K562 (cell line): ENCODE measurements at regions not wholly inside any gene's neighbourhood (a gene's known extent, or its start where the extent isn't known, plus 50 kb on each side); places are given as distances from the start of the nearest gene placed in this dataset.
A peak's percentile ranks its signal among the peaks of the same experiment; 100 is the strongest.

Source experiments
- ATF1 ChIP-seq, 2 experiments: fragments of 450-650 bp in 1 of 2; IDR thresholded peaks; 2 replicates each; pipeline ENCODE4 v1.6.1; 2016; ENCODE audit warnings: missing compliant biosample characterization in 1 of 2, missing genetic modification characterization in 1 of 2
- CREB5 ChIP-seq: fragments of 250-450 bp; sonication (Bioruptor Pico); IDR thresholded peaks from 2 replicates; pipeline ENCODE4 v1.5.0; 2020; ENCODE audit warnings: mild to moderate bottlenecking
- ETS1 ChIP-seq: conservative IDR thresholded peaks from 2 replicates; pipeline ENCODE4 v1.6.1; 2011; ENCODE audit warnings: low read depth, mild to moderate bottlenecking, low read length; ENCODE audit not compliant: control insufficient read depth
- GABPA ChIP-seq: fragments of 200-800 bp; sonication (Bioruptor generic); conservative IDR thresholded peaks from 2 replicates; pipeline ENCODE4 v1.6.1; 2016; ENCODE audit warnings: low read depth, missing genetic modification characterization, missing compliant biosample characterization
- PRMT5 ChIP-seq: sonication (generic); formaldehyde crosslinking; IDR thresholded peaks from 2 replicates; pipeline ENCODE4 v1.5.0; 2020; ENCODE audit warnings: missing genetic modification reagents
- STAT6 ChIP-seq: sonication (generic); formaldehyde crosslinking; IDR thresholded peaks from 2 replicates; pipeline ENCODE4 v1.8.1; 2023; ENCODE audit warnings: mild to moderate bottlenecking, missing genetic modification reagents
- SUPT5H ChIP-seq: fragments of 450-650 bp; IDR thresholded peaks from 2 replicates; pipeline ENCODE4 v1.6.1; 2016
- ZBTB9 ChIP-seq: fragments of 450-650 bp; formaldehyde crosslinking; IDR thresholded peaks from 2 replicates; pipeline ENCODE4 v1.4.0; 2020; ENCODE audit warnings: mild to moderate bottlenecking, moderate library complexity
- ZC3H11A ChIP-seq: IDR thresholded peaks from 2 replicates; pipeline ENCODE4 v1.6.1; 2012; ENCODE audit warnings: low read depth, low read length, improper control_type of control experiment
- ZNF140 ChIP-seq: fragments of 250-450 bp; sonication (Bioruptor Pico); IDR thresholded peaks from 2 replicates; pipeline ENCODE4 v1.8.0; 2021; ENCODE audit warnings: moderate library complexity, mild to moderate bottlenecking, inconsistent platforms
- ZNF384 ChIP-seq: IDR thresholded peaks from 2 replicates; pipeline ENCODE4 v1.6.1; 2012; ENCODE audit warnings: low read depth, low read length, improper control_type of control experiment
- TF ChIP-seq, protein P1 (sequence below): sonication (generic); formaldehyde crosslinking; IDR thresholded peaks from 2 replicates; pipeline ENCODE4 v1.5.0; 2020; ENCODE audit warnings: missing genetic modification reagents
- TF ChIP-seq, protein P2 (sequence below), 3 experiments: IDR thresholded peaks in 2 of 3; conservative IDR thresholded peaks in 1 of 3; 2 replicates each; pipeline ENCODE4 v1.5.1; 2011 to 2012; ENCODE audit warnings: low read length in 3 of 3, mild to moderate bottlenecking in 3 of 3, control low read depth in 2 of 3, improper control_type of control experiment in 1 of 3, inconsistent platforms in 1 of 3, low read depth in 1 of 3, mixed read lengths in 1 of 3, moderate library complexity in 1 of 3; ENCODE audit not compliant: insufficient read depth in 2 of 3
- TF ChIP-seq, protein P3 (sequence below): fragments of 150-350 bp; conservative IDR thresholded peaks from 2 replicates; pipeline ENCODE4 v1.6.1; 2014; ENCODE audit warnings: low read length

DNA sequence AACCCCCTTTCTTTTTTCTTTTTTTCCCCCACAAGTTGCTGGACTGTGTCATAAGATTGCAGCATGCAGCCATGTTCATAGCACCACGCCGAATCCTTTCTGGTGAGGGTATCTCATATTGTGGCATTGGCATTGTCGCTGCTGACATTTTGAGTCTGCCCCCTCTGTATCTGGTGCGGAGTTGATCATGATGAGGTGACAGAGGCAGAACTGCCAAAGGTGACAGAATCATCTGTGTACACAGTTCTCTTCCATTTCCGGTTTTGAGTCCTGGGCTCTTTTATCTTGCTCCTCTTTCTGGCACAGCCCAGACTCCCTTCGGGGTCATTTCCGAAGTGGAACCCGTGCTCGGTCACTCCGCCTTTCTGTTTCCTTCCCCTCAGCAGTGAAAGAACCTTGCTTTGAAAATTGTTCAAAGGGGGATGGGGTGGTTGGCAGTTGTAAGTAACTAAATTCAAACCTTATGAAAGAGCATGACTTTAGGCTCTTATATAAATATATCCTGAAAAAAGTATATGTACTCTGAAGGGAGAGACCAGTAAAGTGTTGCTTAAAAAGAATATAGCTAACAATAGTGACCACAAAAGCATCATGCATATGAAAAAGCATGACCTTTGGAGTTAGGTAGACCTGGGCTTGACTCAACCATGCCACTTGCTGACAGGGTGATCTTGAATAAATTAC lies 55.0 kb upstream of the BMP2K start (continued):
- TF ChIP-seq, protein P1, sequence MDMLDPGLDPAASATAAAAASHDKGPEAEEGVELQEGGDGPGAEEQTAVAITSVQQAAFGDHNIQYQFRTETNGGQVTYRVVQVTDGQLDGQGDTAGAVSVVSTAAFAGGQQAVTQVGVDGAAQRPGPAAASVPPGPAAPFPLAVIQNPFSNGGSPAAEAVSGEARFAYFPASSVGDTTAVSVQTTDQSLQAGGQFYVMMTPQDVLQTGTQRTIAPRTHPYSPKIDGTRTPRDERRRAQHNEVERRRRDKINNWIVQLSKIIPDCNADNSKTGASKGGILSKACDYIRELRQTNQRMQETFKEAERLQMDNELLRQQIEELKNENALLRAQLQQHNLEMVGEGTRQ (CRISPR knock-in tag), result no peak
- no peak for TF ChIP-seq ZNF140
- no peak for TF ChIP-seq ZNF384
- no peak; the same call in none of the 2 replicates for TF ChIP-seq SUPT5H
- TF ChIP-seq, protein P2, sequence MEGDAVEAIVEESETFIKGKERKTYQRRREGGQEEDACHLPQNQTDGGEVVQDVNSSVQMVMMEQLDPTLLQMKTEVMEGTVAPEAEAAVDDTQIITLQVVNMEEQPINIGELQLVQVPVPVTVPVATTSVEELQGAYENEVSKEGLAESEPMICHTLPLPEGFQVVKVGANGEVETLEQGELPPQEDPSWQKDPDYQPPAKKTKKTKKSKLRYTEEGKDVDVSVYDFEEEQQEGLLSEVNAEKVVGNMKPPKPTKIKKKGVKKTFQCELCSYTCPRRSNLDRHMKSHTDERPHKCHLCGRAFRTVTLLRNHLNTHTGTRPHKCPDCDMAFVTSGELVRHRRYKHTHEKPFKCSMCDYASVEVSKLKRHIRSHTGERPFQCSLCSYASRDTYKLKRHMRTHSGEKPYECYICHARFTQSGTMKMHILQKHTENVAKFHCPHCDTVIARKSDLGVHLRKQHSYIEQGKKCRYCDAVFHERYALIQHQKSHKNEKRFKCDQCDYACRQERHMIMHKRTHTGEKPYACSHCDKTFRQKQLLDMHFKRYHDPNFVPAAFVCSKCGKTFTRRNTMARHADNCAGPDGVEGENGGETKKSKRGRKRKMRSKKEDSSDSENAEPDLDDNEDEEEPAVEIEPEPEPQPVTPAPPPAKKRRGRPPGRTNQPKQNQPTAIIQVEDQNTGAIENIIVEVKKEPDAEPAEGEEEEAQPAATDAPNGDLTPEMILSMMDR (IDR thresholded peaks at IDR 0.05 in 2 of 3, conservative IDR thresholded peaks at IDR 0.05 in 1 of 3; ENCODE audit: insufficient read depth in 2 of 3, low read depth in 1 of 3, low read length in 3 of 3), result no peak
- no peak for TF ChIP-seq ZBTB9
- TF ChIP-seq GABPA (tag), result peak; percentile 84
- TF ChIP-seq CREB5 (CRISPR knock-in tag), result no peak
- peak; percentile 74 for TF ChIP-seq ETS1
- TF ChIP-seq ATF1 (CRISPR knock-in tag; IDR thresholded peaks at IDR 0.05), result no peak
- peak; percentile 69 for TF ChIP-seq ATF1 (tag; IDR thresholded peaks at IDR 0.05)
- TF ChIP-seq, protein P3, sequence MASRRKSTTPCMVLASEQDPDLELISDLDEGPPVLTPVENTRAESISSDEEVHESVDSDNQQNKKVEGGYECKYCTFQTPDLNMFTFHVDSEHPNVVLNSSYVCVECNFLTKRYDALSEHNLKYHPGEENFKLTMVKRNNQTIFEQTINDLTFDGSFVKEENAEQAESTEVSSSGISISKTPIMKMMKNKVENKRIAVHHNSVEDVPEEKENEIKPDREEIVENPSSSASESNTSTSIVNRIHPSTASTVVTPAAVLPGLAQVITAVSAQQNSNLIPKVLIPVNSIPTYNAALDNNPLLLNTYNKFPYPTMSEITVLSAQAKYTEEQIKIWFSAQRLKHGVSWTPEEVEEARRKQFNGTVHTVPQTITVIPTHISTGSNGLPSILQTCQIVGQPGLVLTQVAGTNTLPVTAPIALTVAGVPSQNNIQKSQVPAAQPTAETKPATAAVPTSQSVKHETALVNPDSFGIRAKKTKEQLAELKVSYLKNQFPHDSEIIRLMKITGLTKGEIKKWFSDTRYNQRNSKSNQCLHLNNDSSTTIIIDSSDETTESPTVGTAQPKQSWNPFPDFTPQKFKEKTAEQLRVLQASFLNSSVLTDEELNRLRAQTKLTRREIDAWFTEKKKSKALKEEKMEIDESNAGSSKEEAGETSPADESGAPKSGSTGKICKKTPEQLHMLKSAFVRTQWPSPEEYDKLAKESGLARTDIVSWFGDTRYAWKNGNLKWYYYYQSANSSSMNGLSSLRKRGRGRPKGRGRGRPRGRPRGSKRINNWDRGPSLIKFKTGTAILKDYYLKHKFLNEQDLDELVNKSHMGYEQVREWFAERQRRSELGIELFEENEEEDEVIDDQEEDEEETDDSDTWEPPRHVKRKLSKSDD, result no peak
- no peak for TF ChIP-seq STAT6 (CRISPR knock-in tag)
- TF ChIP-seq ZC3H11A, result no peak
- no peak for TF ChIP-seq PRMT5
